ENCODE measurements at regions not wholly inside any gene's neighbourhood (a gene's known extent, or its start where the extent isn't known, plus 50 kb on each side); places are given as distances from the start of the nearest gene placed in this dataset.

DNA sequence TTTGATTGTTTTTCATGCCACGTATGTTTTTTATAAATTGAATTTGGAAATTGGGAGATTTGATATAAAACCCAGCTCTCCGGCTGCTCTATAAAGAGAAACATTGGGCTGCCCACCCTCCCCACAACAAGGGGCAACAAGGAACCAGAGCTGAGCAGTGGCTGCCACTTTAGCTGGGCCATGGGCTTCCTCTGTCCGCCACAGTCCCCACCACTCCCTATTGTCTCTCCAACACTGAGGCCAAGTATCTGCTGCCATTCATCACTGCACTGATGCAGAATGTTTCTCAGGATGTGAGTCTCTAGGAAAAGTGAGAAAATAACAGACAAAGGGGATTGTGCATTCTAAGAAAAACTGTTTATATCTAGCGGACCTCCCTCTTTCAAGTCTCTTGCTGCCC, 106.8 kb downstream of the LITAF start:
- ChIA-PET CTCF (interaction anchor here (1.0 kb wide), 1 partner anchor 55 kb away, joined by 3 read pairs; no protein-coding TSS in a partner anchor), POLR2A (no interaction called here)
- Histone ChIP-seq H3K9me3 (ENCODE audit: control extremely low read depth in 1 of 5, control insufficient read depth in 4 of 5, insufficient read depth in 2 of 5, low read depth in 1 of 5, low read length in 4 of 5) (peaks cover 1 to 25% (median 10%) of the 10 kb centered on the region in 5 experiments), H3K27ac (ENCODE audit: insufficient read depth in 1 of 2, low read depth in 1 of 2, low read length in 2 of 2, poor library complexity in 1 of 2, severe bottlenecking in 2 of 2) (no peak overlapping the region), H3K36me3 (ENCODE audit: control insufficient read depth in 4 of 4, insufficient read depth in 4 of 4, low read length in 3 of 4) (peaks cover 0 to 19% (median 4%) of the 10 kb centered on the region in 4 experiments), H3K4me3 (ENCODE audit: control insufficient read depth in 1 of 7, extremely low read depth in 1 of 7, insufficient read depth in 4 of 7, low read depth in 2 of 7, low read length in 6 of 7) (no peak overlapping the region), H3K4me1 (ENCODE audit: control extremely low read depth in 1 of 4, control insufficient read depth in 4 of 4, insufficient read depth in 4 of 4, low read length in 3 of 4) (no peaks in the 10 kb centered on the region), H3K27me3 (replicated peaks in 2 of 5; ENCODE audit: control insufficient read depth in 4 of 5, insufficient read depth in 5 of 5, low read length in 4 of 5) (no peaks in the 10 kb centered on the region)
- 95% methylated on average over 3 of the region's 4 CpGs for WGBS (ENCODE audit: insufficient coverage)
- no peak for DNase-seq

DNA sequence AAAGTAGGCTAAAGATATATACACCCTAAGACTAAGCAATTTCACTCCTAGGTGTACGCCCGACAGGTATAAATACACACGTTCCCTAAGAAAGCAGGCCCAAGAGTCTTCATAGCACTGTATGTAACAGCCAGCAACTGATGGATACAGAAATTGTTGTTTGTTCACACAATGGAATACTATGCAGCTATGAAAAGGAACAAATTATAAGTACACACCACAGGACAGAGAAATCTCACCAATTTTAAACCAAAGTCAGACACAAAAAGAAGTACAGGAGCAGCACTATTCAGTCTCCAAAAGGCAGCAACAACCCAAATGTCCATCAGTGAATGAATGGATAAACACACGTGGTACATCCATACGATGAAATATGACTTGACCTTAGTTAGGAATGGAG, 106.1 kb downstream of the LITAF start:
- no peak overlapping the region for H3K27ac ChIP-seq (ENCODE audit: insufficient read depth in 1 of 2, low read depth in 1 of 2, low read length in 2 of 2, poor library complexity in 1 of 2, severe bottlenecking in 2 of 2)
- H3K4me3 ChIP-seq (ENCODE audit: control insufficient read depth in 1 of 7, extremely low read depth in 1 of 7, insufficient read depth in 4 of 7, low read depth in 2 of 7, low read length in 6 of 7), result no peak overlapping the region
- peaks cover 0 to 26% (median 8%) of the 10 kb centered on the region in 4 experiments for H3K36me3 ChIP-seq (ENCODE audit: control insufficient read depth in 4 of 4, insufficient read depth in 4 of 4, low read length in 3 of 4)
- peaks cover 1 to 32% (median 17%) of the 10 kb centered on the region in 5 experiments for H3K9me3 ChIP-seq (ENCODE audit: control extremely low read depth in 1 of 5, control insufficient read depth in 4 of 5, insufficient read depth in 2 of 5, low read depth in 1 of 5, low read length in 4 of 5)
- no peaks in the 10 kb centered on the region for H3K27me3 ChIP-seq (replicated peaks in 2 of 5; ENCODE audit: control insufficient read depth in 4 of 5, insufficient read depth in 5 of 5, low read length in 4 of 5)
- DNase-seq, result no peak
- H3K4me1 ChIP-seq (ENCODE audit: control extremely low read depth in 1 of 4, control insufficient read depth in 4 of 4, insufficient read depth in 4 of 4, low read length in 3 of 4), result no peaks in the 10 kb centered on the region
- 100% methylated on average over 3 of the region's 5 CpGs for WGBS (ENCODE audit: insufficient coverage)
- ChIA-PET POLR2A (no interaction called here), CTCF (interaction anchor here (1.0 kb wide), 1 partner anchor 56 kb away, joined by 3 read pairs; no protein-coding TSS in a partner anchor)

DNA sequence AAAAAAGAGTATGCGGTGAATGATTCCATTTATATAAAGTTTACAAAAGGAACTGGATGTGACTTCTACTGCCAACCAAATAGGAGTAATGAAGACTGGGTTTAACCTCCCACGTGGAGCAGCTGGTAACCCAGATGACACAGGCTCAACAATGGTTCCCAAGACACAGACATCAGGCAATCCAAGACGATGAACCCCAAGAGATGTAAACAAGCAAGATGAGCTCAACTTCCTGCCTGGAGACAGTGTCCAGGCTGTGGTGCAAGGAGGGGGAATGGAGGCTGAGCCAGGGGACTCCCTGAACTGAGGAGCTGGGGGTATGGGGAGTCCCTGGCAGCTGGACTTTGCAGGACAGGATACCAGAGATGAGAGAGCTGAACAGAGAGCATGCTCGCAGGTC, 104.7 kb downstream of the LITAF start:
- peaks cover 1 to 33% (median 17%) of the 10 kb centered on the region in 5 experiments for H3K9me3 ChIP-seq (ENCODE audit: control extremely low read depth in 1 of 5, control insufficient read depth in 4 of 5, insufficient read depth in 2 of 5, low read depth in 1 of 5, low read length in 4 of 5)
- ChIA-PET CTCF (interaction anchor here (0.7 to 1.9 kb wide), 2 partner anchors 9 to 17 kb away, joined by 3 to 5 read pairs; no protein-coding TSS in a partner anchor), POLR2A (interaction anchor here (0.6 kb wide), 1 partner anchor 13 kb away, joined by 4 read pairs; no protein-coding TSS in a partner anchor)
- H3K27ac ChIP-seq (ENCODE audit: insufficient read depth in 1 of 2, low read depth in 1 of 2, low read length in 2 of 2, poor library complexity in 1 of 2, severe bottlenecking in 2 of 2), result no peak overlapping the region
- WGBS (ENCODE audit: insufficient coverage), result 100% methylated on average over 1 of the region's 4 CpGs
- H3K27me3 ChIP-seq (replicated peaks in 2 of 5; ENCODE audit: control insufficient read depth in 4 of 5, insufficient read depth in 5 of 5, low read length in 4 of 5), result no peaks in the 10 kb centered on the region
- DNase-seq, result no peak
- H3K36me3 ChIP-seq (ENCODE audit: control insufficient read depth in 4 of 4, insufficient read depth in 4 of 4, low read length in 3 of 4), result peaks cover 0 to 30% (median 10%) of the 10 kb centered on the region in 4 experiments
- no peaks in the 10 kb centered on the region for H3K4me1 ChIP-seq (ENCODE audit: control extremely low read depth in 1 of 4, control insufficient read depth in 4 of 4, insufficient read depth in 4 of 4, low read length in 3 of 4)
- no peak overlapping the region for H3K4me3 ChIP-seq (ENCODE audit: control insufficient read depth in 1 of 7, extremely low read depth in 1 of 7, insufficient read depth in 4 of 7, low read depth in 2 of 7, low read length in 6 of 7)

DNA sequence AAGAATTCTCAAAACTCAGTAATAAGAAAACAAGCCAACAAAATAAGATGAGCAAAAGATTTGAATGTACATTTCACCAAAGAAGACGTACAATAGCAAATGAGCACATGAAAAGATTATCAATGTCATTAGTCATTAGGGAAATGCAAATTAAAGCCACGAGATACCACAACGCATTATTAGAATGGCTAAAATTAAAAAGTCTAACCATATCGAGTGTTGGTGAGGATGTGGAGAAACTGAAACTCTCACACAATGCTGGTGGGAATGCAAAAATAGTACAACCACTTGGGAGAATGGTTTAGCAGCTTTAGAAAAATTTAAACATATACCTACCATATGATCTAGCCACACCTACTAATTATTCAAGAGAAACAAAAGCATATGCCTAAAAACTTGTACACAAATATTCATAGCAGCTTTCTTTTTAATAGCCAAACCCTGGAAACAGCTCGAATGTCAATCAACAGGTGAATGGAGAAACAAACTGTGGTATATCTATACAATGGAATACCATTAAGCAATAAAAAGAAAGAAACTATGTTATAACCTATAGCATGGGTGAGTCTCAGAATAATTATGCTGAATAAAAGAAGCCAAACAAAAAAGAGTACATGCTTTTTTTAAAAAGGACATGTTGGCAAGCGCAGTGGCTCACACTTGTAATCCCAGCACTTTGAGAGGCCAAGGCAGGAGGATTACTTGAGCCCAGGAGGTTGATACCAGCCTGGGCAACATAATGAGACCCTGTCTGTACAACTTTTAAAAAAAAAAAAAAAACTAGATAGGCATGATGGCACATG, 103.6 kb downstream of the LITAF start:
- DNase-seq, result no peak
- 100% methylated on average over 5 of the region's 6 CpGs for WGBS (ENCODE audit: insufficient coverage)
- Histone ChIP-seq H3K4me1 (ENCODE audit: control extremely low read depth in 1 of 4, control insufficient read depth in 4 of 4, insufficient read depth in 4 of 4, low read length in 3 of 4) (no peaks in the 10 kb centered on the region), H3K4me3 (ENCODE audit: control insufficient read depth in 1 of 7, extremely low read depth in 1 of 7, insufficient read depth in 4 of 7, low read depth in 2 of 7, low read length in 6 of 7) (no peak overlapping the region), H3K27me3 (replicated peaks in 2 of 5; ENCODE audit: control insufficient read depth in 4 of 5, insufficient read depth in 5 of 5, low read length in 4 of 5) (no peaks in the 10 kb centered on the region), H3K27ac (ENCODE audit: insufficient read depth in 1 of 2, low read depth in 1 of 2, low read length in 2 of 2, poor library complexity in 1 of 2, severe bottlenecking in 2 of 2) (no peak overlapping the region), H3K36me3 (ENCODE audit: control insufficient read depth in 4 of 4, insufficient read depth in 4 of 4, low read length in 3 of 4) (peaks cover 0 to 26% (median 10%) of the 10 kb centered on the region in 4 experiments), H3K9me3 (ENCODE audit: control extremely low read depth in 1 of 5, control insufficient read depth in 4 of 5, insufficient read depth in 2 of 5, low read depth in 1 of 5, low read length in 4 of 5) (peaks cover 1 to 33% (median 17%) of the 10 kb centered on the region in 5 experiments)
- ChIA-PET POLR2A (no interaction called here), CTCF (interaction anchor here (0.7 to 1.9 kb wide), 2 partner anchors 7 to 19 kb away, joined by 3 to 5 read pairs; no protein-coding TSS in a partner anchor)

DNA sequence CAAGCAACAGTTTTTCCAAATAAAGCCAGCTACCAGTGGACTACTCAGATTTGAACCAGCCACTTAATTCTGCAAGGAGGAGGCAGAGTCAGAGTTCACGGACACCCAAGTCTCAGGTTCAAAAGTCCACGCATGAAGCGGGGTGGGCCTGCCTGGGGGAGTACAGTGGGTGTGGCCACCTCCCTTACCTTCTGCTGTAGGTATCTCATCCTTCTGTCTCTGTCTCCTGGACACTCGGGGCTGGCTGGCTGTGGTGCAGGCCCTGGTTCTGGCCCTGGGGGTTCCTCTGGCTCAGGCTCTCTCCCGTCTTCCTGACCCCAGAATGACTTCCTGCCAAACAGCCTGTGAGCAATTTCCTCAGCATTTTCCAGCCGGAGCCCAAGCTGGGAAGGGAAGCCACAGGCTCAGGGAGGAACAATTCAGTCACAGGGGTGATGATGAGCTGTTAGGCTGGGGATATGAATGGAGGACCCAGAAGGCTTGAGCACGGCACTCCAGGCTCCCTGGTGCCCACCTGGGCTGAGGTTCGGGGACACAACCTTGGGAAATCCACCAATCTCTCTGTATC, 101.9 kb downstream of the LITAF start:
- peaks cover 1 to 33% (median 17%) of the 10 kb centered on the region in 5 experiments for H3K9me3 ChIP-seq (ENCODE audit: control extremely low read depth in 1 of 5, control insufficient read depth in 4 of 5, insufficient read depth in 2 of 5, low read depth in 1 of 5, low read length in 4 of 5)
- ChIA-PET POLR2A (no interaction called here), CTCF (no interaction called here)
- H3K36me3 ChIP-seq (ENCODE audit: control insufficient read depth in 4 of 4, insufficient read depth in 4 of 4, low read length in 3 of 4), result peaks cover 0 to 32% (median 10%) of the 10 kb centered on the region in 4 experiments
- no peaks in the 10 kb centered on the region for H3K27me3 ChIP-seq (replicated peaks in 2 of 5; ENCODE audit: control insufficient read depth in 4 of 5, insufficient read depth in 5 of 5, low read length in 4 of 5)
- DNase-seq, result no peak
- peak overlapping the region in 1 of 7 experiments; percentile 11 for H3K4me3 ChIP-seq (ENCODE audit: control insufficient read depth in 1 of 7, extremely low read depth in 1 of 7, insufficient read depth in 4 of 7, low read depth in 2 of 7, low read length in 6 of 7)
- no peaks in the 10 kb centered on the region for H3K4me1 ChIP-seq (ENCODE audit: control extremely low read depth in 1 of 4, control insufficient read depth in 4 of 4, insufficient read depth in 4 of 4, low read length in 3 of 4)
- no peak overlapping the region for H3K27ac ChIP-seq (ENCODE audit: insufficient read depth in 1 of 2, low read depth in 1 of 2, low read length in 2 of 2, poor library complexity in 1 of 2, severe bottlenecking in 2 of 2)
- WGBS (ENCODE audit: insufficient coverage), result 92% methylated on average over 6 of the region's 8 CpGs

DNA sequence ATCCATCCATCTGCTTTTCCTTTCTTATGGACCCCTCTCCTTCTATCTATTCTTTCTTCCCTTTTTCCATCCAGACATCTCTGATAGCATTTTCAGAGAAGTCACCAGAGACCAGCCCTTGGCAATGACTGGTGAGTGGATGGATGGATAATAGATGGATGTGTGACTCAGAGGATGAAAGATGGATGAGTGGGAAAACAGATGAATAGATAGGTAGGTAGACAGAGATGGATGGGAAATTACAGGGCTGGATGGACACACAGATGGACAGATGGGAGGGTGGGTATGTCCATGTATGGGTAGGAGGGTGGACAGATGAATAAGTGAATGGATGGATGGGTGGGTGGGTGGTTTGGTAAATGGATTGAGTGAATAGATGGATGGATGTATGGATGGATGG, 101.0 kb downstream of the LITAF start:
- peaks cover 0 to 34% (median 11%) of the 10 kb centered on the region in 4 experiments for H3K36me3 ChIP-seq (ENCODE audit: control insufficient read depth in 4 of 4, insufficient read depth in 4 of 4, low read length in 3 of 4)
- POLR2A ChIA-PET, result no interaction called here
- peaks cover 1 to 31% (median 17%) of the 10 kb centered on the region in 5 experiments for H3K9me3 ChIP-seq (ENCODE audit: control extremely low read depth in 1 of 5, control insufficient read depth in 4 of 5, insufficient read depth in 2 of 5, low read depth in 1 of 5, low read length in 4 of 5)
- H3K27me3 ChIP-seq (replicated peaks in 2 of 5; ENCODE audit: control insufficient read depth in 4 of 5, insufficient read depth in 5 of 5, low read length in 4 of 5), result no peaks in the 10 kb centered on the region
- H3K4me1 ChIP-seq (ENCODE audit: control extremely low read depth in 1 of 4, control insufficient read depth in 4 of 4, insufficient read depth in 4 of 4, low read length in 3 of 4), result no peaks in the 10 kb centered on the region
- CTCF ChIA-PET, result no interaction called here
- no peak overlapping the region for H3K4me3 ChIP-seq (ENCODE audit: control insufficient read depth in 1 of 7, extremely low read depth in 1 of 7, insufficient read depth in 4 of 7, low read depth in 2 of 7, low read length in 6 of 7)
- H3K27ac ChIP-seq (ENCODE audit: insufficient read depth in 1 of 2, low read depth in 1 of 2, low read length in 2 of 2, poor library complexity in 1 of 2, severe bottlenecking in 2 of 2), result no peak overlapping the region
- no peak for DNase-seq

DNA sequence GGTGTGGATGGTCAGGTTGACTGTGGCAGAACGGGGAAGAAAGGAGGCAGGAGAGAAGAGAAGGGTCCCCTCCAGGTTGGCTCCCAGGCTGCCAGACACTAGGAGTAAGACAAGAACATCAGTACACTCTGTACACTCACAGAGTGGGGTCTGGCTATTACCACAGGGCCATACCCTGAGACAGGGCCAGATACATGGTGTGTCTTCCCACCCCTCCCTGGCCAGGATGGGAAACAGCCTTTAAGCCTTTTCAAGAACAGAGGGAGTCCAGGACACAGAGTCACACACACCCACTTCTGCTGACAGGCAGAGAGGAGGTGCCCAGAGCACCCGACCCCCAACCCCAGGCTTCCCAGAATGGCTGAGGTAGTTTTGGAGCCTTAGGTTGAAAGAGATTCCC, 99.4 kb downstream of the LITAF start:
- H3K27me3 ChIP-seq (replicated peaks in 2 of 5; ENCODE audit: control insufficient read depth in 4 of 5, insufficient read depth in 5 of 5, low read length in 4 of 5), result no peaks in the 10 kb centered on the region
- H3K4me3 ChIP-seq (ENCODE audit: control insufficient read depth in 1 of 7, extremely low read depth in 1 of 7, insufficient read depth in 4 of 7, low read depth in 2 of 7, low read length in 6 of 7), result no peak overlapping the region
- DNase-seq, result no peak
- ChIA-PET POLR2A (no interaction called here), CTCF (no interaction called here)
- no peak overlapping the region for H3K27ac ChIP-seq (ENCODE audit: insufficient read depth in 1 of 2, low read depth in 1 of 2, low read length in 2 of 2, poor library complexity in 1 of 2, severe bottlenecking in 2 of 2)
- peaks cover 0 to 31% (median 12%) of the 10 kb centered on the region in 4 experiments for H3K36me3 ChIP-seq (ENCODE audit: control insufficient read depth in 4 of 4, insufficient read depth in 4 of 4, low read length in 3 of 4)
- WGBS (ENCODE audit: insufficient coverage), result no CpG with 5 or more reads among the region's 2 CpGs
- H3K9me3 ChIP-seq (ENCODE audit: control extremely low read depth in 1 of 5, control insufficient read depth in 4 of 5, insufficient read depth in 2 of 5, low read depth in 1 of 5, low read length in 4 of 5), result peaks cover 1 to 31% (median 19%) of the 10 kb centered on the region in 5 experiments
- H3K4me1 ChIP-seq (ENCODE audit: control extremely low read depth in 1 of 4, control insufficient read depth in 4 of 4, insufficient read depth in 4 of 4, low read length in 3 of 4), result no peaks in the 10 kb centered on the region
